ENCODE measurements at regions not wholly inside any gene's neighbourhood (a gene's known extent, or its start where the extent isn't known, plus 50 kb on each side); places are given as distances from the start of the nearest gene placed in this dataset.

DNA sequence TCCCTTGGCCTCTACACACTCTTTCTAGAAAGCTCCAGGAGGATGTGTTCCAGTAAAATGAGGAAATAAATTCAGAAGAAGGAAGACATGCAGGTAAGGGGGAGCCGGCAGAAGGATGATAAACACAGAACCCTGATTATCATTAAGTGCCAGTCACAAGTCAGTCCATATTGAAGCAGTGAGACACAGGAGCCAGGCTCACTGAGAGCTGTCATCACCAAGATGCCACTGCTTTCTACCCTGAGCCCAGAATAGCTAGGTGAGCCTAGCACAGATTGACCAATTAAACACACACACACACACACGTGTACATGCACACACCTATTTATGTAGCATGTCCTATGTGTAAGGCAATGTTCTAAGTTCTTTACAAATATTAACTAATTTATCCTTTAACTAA, 211.4 kb upstream of the IPO5 start:
- TF ChIP-seq FOXM1 (IDR thresholded peaks at IDR 0.05; ENCODE audit: borderline replicate concordance) (no peak), SUZ12 (IDR thresholded peaks at IDR 0.05) (no peak), ELF4 (IDR thresholded peaks at IDR 0.05) (no peak), CTBP1 (IDR thresholded peaks at IDR 0.05; ENCODE audit: borderline replicate concordance) (no peak), TARDBP (IDR thresholded peaks at IDR 0.05) (no peak), SP1 (IDR thresholded peaks at IDR 0.05) (no peak), NFRKB (IDR thresholded peaks at IDR 0.05) (no peak), LEF1 (IDR thresholded peaks at IDR 0.05; ENCODE audit: borderline replicate concordance) (no peak), FOXK2 (IDR thresholded peaks at IDR 0.05) (no peak)
